NCI-H1048 (cell line): ENCODE measurements at regions not wholly inside any gene's neighbourhood (a gene's known extent, or its start where the extent isn't known, plus 50 kb on each side); places are given as distances from the start of the nearest gene placed in this dataset.
"Not testable (repeated sequence)": the region's sequence is repeated elsewhere in the genome, so short reads cannot be mapped to it uniquely, and the experiment has no call there.

Experiments
- DNase-seq: peaks from one replicate; lab custom pipeline; 2025; lab: John Stamatoyannopoulos, UW

DNA sequence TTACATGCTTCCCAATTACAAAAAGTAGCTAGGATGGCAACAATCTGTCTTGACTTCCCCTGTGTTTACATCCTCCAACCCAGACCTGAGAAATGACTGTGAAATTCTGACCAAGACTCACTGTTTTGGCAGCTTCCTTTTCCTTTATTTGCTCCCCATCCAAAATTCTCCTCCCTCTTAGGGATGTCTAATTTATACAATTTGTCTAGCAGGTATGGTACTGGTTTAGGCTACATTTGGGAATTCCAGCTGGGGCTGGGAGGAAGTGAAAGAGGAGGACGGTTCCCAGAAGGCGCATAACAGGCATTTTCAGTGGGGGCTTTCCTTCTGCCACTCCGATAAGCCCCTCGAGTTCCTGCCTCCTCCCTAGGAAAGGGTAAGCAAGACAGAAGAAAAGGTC lies 231.5 kb upstream of the BTBD3 start:
- DNase-seq, result no peak

DNA sequence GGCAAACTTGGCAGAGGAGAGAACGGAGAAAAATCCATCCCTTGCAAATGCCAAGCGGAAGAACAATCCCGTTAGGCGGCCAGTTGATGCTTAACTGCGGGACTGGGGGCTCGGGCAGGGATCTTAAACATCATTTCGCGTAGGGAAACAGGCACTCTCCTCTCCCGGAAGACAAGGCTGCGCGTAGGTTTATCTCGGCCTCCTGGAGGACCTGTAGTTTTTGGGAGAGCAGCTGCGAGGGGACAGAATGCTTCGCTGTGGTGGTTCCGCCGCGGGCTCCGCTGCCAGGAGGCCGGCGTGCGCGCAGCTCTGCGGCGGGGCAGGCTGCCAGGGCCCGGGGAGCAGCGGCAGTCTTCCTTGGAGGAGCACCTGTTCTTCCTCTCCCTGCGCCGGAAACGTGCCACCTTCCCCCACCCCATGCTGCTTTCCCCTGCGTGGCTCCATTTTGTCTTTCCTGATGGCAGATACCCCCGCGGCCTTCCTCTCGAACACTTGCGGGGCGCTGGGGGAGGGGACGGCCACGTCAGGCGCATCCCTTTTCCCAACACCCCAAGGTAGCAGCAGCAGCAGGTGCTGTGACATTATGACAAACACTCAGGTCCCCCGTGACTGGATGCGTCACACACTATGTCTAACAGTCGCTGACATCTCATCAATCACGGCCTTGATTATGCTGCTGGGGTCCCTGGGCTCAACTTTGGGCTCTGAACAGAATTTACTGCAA lies 230.7 kb upstream of the BTBD3 start:
- DNase-seq, result no peak

DNA sequence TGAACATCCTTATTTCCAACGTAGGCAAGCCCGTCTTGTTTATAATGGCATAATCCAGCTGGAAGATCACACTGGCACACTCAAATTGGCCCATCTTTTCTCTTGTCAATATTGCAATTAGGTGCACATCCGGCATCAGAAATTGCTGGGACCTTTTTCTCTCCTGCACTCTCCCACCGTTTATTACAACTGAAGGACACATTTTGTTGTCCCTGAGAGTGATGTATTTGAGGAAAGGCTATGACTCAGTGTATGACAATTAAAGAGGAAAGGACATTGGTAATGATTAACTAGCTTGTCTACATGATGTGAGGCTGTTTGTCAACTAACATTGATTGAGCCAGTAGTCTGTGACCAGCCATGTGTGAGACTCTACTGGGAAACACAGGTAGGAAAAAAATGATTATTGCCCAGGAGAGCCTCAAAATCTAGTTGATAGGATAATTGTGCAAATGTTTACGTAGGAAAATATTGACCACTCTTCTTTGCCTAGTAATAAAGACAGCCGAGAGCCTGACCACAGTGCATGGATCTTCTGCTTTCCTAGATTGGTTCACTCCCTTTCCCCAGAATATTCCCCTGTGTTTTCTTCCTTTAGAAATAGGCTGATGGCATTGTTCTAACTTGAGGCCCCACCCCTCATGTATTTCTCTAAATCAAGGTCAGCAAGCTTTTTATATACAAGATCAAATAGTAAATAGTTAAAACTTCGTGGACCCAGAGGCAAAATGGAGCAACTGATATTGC lies 230.0 kb upstream of the BTBD3 start:
- no peak for DNase-seq

DNA sequence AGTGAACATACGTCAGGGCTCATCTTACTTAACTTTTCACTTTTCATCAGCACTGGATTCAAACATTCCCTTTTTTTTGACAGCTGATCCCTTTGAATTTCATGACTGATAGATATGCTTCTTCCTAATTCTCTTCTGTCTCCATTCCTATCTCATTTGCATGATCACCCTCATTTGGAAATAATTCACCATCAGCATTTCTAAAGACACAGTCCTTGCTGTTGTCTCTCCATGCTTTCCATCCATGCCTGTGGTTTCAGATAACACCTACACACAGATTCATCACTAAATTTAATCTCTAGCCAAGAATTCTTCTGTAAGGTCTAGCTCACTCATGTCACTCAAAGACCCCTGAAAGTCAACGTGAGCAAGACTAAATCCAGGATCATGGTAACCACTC lies 228.4 kb upstream of the BTBD3 start:
- DNase-seq, result no peak

DNA sequence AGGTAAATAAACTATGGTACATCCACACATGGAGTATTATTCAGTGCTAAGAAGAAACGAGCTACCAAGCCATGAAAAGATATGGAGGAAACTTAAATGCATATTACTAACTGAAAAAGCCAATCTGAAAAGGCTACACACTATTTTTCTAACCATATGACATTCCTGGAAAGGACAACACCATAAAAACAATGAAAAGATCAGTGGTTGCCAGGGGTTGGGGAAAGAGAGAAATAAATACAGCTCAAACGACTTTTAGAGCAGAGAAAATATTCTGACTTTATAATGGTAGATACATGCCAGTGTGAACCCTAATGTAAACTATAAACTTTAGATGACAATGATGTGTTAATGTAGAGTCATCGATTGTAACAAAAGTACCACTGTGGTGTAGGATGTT lies 225.9 kb upstream of the BTBD3 start:
- DNase-seq, result no peak

DNA sequence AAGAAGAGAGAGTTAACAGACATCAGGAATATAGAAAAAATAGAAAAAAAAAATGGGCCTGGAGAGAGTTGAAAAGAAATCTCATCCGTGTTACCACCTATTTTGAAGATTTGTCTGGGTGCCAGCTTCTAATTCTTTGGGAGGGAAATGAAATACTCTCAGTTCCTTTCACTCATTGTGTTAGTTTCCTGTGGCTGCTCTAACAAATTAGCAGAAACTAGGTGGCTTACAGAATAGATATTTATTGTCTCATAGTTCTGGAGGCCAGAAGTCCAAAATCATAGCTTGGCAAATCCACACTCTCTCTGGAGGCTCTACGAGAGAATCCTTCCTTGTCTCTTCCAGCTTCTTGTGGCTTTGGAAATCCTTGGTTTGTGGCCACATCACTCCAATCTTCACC lies 225.1 kb upstream of the BTBD3 start:
- DNase-seq, result no peak

DNA sequence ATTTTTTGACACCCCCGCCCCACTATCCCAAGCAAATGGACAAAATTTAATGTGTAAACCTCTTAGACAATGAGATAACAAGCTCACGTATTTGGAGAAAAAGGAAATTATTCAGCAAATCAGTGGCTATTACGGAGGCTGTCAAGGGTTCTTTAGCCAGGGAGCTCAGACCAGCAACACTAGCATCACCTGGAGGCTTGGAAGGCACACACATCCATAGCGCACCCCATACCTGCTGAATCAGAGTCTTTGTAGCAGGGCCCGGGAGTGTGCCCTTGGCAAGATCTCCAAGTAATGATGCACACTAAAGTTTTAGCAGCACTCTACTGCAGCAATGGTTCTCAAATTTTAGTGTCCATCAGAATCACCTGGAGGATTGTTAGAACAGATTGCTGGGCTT lies 223.2 kb upstream of the BTBD3 start:
- no peak for DNase-seq

DNA sequence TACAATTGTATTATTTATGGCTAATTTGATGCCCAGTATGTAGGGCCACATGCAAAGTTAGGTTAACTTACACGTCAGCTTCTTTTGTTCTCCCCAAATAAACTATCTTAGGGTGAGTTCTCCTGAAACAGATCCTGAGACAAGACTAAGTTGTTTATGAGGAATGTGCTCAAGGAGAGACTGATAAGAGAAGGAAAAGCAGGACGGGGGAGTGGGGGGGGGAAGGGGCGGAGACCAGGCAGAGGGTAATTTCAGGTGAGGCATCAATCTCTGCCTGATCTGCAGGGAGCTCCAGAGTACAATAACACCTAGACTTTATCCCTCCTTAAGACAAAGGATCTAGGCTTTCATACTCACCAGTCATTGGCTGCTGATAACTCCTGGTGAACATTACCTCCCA lies 220.6 kb upstream of the BTBD3 start:
- DNase-seq, result no peak

DNA sequence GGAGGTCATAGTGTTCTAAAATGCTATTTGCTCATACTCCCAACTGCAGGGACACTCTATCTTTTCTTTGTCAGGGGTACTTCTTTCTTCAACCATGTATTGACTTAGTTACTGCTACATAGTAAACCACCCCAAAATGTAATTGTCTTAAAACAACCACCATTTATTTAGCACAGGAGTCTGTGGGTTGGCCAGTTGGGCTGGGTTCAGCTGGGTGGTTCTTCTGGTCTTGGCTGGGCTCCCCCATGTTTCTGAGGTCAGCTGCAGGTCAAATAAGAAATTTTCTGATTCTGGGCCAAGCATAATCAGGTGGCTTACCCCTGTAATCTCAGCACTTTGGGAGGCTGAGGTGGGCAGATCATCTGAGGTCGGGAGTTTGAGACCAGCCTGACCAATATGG lies 220.0 kb upstream of the BTBD3 start:
- no peak for DNase-seq

DNA sequence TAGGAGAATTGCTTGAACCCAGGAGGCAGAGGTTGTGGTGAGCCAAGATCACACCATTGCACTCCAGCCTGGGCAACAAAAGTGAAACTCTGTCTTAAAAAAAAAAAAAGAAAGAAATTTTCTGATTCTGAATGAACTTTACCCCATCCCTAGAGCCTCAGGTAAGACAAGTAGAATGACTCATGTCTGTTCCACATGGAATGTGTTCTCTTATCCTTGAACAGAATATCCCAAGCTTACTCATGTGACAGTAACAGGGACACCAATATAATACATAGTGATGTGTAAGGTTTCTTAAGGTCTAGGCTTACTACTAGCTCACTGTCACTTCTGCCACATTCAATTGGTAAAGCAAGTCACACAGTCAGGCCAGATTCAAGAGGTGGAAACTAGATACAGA lies 219.6 kb upstream of the BTBD3 start:
- DNase-seq, result no peak

DNA sequence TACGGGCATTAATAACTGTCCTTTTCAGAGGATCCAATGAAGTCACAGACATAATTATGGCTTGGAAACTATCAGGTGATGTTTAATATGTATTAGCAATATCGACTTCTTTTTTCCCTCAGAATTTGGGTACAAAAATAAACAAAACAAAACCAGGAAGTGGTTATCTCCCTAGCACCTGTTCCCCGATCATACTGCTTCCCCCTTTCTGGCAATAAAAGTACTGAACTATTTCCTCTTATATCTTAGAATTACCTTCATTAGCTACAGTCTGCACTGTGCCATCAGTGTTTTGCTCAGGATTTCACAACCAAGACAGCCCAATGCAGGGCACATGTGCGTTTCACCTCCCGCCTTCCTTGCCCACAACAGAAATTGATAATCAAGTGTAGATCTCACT lies 216.9 kb upstream of the BTBD3 start:
- no peak for DNase-seq

DNA sequence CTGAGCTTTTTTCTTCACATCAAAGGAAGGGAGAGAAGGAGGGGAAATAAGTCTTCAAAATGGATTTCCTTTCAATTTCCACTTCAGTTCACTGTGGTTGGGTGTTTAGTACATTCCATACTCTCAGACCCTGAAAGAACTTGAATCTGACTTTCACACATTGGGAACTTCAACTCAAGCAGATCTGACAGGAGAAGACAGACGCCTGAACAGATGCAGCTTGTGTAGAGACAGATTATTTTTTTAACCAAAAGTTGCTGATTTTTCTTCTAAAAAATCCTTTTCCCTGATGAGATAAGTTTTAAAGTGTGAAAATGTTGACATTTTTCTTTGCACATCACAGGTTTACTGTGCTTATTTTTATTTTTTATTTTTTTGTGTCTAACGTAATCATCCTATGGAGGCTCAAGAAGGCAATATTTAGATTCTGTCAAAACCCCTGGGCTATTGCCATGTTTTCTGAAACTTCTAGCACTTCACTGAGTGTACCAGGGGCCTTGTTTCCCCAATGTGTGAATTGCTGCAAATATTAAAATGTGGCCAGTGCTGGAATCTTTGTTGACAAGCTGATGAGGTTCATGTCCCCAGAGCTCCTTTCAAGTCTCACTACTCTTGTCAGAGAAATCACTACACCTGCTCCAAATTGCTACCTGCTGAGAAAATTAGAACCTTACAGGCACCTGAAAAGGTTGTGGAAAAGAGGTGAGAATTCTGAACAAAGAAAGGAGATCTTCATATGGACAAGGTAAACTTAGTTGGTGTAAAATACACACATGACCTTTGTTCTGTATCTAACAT lies 214.8 kb upstream of the BTBD3 start:
- no peak for DNase-seq

DNA sequence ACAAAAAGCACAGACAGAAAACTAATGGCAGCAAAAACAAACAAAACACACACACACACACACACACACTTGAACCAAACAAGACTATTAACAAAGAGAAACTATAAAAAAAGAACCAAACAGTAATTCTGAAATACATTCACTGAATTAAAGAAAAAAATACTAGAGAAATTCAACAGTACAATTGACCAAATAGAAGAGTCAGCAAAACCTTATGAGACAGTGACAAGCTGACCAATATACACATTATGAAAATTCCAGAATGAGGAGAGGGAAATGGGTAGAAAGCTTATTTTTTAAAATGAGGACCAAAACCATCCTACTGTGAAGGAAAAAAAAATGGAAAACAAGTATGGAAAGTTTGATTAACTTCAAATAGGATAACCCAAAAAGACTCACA lies 212.2 kb upstream of the BTBD3 start:
- no peak for DNase-seq

DNA sequence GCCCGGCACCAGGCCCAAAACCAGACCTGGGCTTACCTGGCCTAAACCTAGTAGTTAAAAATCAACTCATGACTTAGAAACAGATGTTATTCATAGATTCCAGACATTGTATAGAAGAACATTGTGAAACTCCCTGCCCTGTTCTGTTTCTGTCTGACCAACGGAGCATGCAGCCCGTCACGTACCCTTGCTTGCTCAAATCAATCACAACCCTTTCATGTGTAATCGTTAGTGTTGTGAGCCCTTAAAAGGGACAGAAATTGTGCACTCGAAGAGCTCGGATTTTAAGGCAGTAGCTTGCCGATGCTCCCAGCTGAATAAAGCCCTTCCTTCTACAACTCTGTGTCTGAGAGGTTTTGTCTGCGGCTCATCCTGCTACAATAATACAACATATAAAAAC lies 209.5 kb upstream of the BTBD3 start:
- not testable (repeated sequence) for DNase-seq

DNA sequence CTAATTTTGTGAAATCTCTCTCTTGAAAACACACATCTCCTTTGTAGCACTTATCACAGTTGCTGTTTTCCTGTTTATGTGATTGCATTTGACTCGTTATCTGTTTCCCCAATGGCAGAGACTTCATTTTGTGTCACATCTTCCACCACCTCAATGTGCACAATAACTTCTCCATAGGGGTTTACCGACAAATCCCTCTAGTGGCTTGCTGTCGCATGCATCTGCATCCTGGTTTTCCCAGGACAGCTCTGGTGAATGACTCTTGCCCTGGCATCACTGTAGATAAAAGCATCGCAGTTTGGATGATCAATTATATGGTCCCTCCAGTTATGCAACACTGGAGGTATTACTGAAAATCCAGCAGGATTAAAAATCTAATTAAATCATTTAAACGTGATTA lies 206.5 kb upstream of the BTBD3 start:
- no peak for DNase-seq

DNA sequence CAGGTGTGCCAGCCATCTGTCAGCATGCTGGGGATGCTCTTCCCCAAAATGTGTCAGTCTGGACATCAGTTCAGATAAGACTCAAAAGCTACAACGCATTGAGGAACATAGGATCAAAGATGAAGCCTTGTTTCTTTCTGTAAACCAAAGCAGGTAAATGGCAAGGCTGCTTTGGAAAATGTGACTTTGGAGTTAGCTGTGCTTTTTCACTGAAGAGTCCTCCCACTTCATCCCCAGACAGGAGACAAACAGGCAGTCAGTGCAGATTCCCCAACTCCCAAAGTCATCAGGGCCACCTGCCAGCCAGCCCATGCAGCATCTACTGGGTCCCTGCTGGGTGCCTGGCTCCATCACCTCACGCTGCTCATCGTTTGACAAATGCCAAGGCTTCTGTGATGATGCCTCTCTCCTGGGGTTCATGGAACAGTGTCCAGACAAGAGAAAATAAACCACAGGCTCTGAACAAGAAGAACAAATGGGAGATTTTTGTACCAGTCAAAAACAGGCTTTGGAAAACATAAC lies 205.0 kb upstream of the BTBD3 start:
- no peak for DNase-seq

DNA sequence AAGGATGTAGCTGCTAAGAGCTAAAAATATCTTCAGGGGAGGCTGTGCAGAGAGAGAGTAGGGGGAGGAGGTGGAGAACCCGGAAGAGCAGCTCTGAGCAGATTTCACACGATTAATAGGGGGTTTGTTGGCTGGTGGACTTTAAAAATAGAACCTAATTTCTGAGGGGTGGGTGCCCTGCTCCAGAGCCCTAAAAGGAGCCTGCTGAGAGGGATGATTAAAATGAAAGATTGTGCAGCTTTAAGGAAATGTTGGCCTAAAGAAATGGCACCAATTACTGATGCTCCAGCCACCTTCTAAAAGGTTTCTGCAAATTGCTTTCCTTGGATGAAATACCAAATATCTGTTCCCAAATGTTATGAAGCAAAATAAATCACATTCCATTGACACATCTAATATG lies 202.8 kb upstream of the BTBD3 start:
- no peak for DNase-seq

DNA sequence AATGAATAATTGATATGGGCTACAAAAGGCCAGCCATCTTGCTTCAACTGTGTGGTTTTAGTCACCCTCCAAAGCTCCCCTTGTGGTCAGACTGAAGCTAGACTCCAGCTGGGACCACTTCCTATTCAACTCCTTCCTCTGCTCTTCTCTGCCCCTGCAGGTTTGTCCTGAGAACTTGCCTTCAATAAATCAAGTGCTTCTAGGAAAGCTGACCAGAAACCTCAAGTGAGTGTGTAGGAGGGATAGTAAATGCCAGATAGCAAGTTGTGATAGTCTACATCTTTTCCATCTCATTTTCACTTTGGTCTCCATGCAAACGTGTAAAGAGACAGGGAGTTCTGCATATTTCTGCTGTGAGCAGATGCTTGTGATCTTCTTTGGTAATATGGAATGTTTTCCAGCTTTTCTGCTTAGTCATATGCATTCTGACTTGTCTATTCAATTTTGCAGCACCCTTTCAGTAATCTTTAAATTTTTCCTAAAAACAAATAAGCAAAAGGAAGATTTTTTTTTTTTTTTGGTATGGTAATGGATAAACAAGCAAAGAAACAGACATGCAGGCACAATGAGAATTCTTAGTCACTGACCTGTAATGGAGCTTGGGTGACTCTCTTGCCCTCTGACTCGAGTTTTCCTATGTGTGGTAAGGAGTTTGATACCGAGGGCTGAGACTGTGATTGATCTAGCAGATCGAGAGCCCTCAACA lies 201.3 kb upstream of the BTBD3 start:
- DNase-seq, result no peak

DNA sequence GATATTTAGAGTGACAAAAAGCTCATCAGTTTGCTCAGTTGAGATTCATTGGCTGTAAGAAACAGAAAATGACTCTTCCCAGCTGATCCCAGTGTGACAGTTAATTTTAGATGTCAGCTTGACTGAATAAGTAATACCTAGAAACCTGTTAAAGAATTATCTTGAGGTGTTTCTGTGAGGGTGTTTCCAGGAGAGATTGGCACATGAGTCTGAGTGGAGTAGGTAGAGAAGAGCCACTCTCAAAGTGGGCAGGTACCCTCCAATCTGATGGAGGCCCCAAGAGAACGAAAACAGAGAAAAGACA lies 200.8 kb upstream of the BTBD3 start:
- DNase-seq, result no peak

DNA sequence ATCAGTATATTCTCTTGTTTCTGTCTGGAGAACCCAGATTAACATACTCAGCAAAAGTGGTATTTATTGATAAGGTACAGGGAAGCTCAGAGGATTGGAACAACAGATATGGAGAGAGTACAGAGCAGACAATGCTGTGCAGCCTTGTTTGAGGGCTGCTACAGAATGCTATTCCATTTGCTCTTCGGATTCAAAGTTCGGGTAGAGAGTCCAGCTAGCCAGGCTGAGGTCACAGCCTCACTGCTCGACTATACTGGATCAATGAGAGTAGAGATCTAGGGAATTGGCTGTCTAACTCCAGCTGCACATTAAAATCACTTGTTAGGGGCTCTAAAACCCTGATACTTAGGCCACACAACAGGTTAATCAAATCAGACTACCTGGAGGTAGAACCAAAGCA lies 200.1 kb upstream of the BTBD3 start:
- no peak for DNase-seq

DNA sequence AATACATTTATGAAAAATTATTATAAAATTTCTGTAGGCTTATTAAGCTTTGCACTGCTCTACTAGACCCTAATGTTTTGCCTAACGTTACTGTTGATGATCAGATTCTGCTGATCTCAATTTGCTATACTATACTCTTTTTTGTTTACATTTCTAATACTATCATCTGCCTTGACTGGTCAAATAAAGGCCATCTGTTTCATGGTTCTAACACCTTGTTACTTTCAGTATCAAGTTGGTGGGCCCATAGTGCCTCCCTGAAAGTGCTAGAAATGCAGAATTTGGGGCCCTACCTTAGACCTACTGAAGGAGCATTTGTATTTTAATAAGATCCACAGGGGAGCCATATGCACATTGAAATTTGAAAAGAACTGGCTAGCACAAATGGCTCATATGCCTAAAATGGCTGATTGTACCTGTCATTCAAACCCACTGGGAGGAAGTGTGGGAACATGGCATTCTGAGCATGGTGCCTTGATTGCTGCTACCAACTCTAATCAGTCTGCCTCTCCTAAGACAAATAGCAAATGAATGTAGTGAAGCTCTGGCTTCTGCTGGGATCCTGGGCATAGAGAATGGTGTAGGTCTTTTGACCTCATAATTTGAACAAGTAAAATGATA lies 199.1 kb upstream of the BTBD3 start:
- no peak for DNase-seq

DNA sequence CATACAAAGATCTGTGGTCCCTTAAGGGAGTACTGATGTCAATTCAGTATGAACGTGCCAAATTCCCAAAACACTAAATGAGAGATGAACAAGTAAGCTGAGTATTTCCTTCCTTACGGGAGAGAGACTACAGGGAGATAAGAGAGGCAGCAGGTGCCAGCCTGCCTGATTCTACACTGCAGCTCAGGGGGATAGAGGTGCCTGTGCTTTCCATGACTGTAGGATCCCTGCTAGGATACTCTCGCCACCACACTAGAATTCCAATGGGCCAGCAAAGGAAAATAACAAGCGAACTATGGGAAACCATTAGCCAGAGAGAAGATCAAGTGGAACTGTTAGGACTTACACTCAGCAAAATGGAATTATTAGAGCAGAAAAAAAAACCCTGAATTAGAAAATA lies 198.5 kb upstream of the BTBD3 start:
- DNase-seq, result no peak
